ENCODE measurements at regions not wholly inside any gene's neighbourhood (a gene's known extent, or its start where the extent isn't known, plus 50 kb on each side); places are given as distances from the start of the nearest gene placed in this dataset.
"Not testable (repeated sequence)": the region's sequence is repeated elsewhere in the genome, so short reads cannot be mapped to it uniquely, and the experiment has no call there.

- Mint-ChIP-seq H3K27me3 (ENCODE audit: low read depth) (no peaks in the 10 kb centered on the region), H3K9me3 (no peaks in the 10 kb centered on the region), H3K4me1 (no peaks in the 10 kb centered on the region), H3K27ac (ENCODE audit: unreplicated experiment) (no peak overlapping the region), H3K4me3 (no peak overlapping the region), H3K36me3 (ENCODE audit: low read depth) (no peaks in the 10 kb centered on the region)
- DNase-seq (ENCODE audit: low read depth, low spot score): no peak
- TF ChIP-seq, protein P1, sequence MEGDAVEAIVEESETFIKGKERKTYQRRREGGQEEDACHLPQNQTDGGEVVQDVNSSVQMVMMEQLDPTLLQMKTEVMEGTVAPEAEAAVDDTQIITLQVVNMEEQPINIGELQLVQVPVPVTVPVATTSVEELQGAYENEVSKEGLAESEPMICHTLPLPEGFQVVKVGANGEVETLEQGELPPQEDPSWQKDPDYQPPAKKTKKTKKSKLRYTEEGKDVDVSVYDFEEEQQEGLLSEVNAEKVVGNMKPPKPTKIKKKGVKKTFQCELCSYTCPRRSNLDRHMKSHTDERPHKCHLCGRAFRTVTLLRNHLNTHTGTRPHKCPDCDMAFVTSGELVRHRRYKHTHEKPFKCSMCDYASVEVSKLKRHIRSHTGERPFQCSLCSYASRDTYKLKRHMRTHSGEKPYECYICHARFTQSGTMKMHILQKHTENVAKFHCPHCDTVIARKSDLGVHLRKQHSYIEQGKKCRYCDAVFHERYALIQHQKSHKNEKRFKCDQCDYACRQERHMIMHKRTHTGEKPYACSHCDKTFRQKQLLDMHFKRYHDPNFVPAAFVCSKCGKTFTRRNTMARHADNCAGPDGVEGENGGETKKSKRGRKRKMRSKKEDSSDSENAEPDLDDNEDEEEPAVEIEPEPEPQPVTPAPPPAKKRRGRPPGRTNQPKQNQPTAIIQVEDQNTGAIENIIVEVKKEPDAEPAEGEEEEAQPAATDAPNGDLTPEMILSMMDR (conservative IDR thresholded peaks at IDR 0.05): no peak
These were observed 302.9 kb downstream of the XPNPEP1 start for GRCh38 chr10:109620396-109620795.

DNA sequence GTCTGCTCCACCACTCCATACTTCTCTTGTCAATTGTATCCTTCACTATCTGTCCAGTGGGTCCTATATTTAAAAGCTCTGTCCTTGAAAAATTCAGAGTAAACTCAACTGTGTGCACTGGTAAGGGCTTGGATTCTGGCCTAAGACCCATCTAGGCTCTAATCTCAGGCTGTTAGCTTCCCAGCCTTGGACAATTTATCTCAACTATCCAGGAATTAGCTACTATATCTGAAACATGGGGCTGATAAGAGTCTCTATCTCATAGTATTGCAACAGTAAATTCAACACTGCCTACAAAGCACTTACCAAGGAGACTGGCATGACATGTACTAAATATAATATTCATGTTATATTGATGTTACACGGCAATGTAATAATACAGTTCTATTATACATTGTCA is 303.4 kb downstream of the XPNPEP1 start:
- H3K36me3 Mint-ChIP-seq (ENCODE audit: low read depth): no peaks in the 10 kb centered on the region
- no peaks in the 10 kb centered on the region for H3K4me1 Mint-ChIP-seq
- H3K27ac Mint-ChIP-seq (ENCODE audit: unreplicated experiment): no peak overlapping the region
- H3K27me3 Mint-ChIP-seq (ENCODE audit: low read depth): no peaks in the 10 kb centered on the region
- H3K9me3 Mint-ChIP-seq: no peaks in the 10 kb centered on the region
- TF ChIP-seq, protein P1 (conservative IDR thresholded peaks at IDR 0.05): no peak
- DNase-seq (ENCODE audit: low read depth, low spot score): no peak
- no peak overlapping the region for H3K4me3 Mint-ChIP-seq

DNA sequence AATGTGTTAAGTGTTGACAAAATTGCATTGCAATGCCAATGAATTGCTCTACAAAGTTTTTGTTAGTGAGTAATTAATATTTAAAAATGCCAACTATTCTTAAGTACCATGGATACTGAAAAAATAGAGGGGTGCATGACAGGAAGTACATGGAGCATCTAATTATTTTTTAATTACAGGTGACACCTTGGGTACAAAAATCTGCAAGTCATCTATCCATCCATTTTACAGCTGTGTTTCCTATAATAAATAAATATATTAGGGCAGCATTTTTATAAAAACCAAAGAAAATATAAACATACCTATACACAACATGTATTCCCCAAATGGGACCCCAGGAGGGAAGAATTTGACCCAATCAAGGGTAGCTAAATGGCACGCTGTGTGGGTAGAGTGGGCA is 304.6 kb downstream of the XPNPEP1 start:
- TF ChIP-seq, protein P1 (conservative IDR thresholded peaks at IDR 0.05): no peak
- Mint-ChIP-seq H3K27ac (ENCODE audit: unreplicated experiment) (no peak overlapping the region), H3K36me3 (ENCODE audit: low read depth) (no peaks in the 10 kb centered on the region), H3K9me3 (no peaks in the 10 kb centered on the region), H3K27me3 (ENCODE audit: low read depth) (no peaks in the 10 kb centered on the region), H3K4me3 (no peak overlapping the region), H3K4me1 (no peaks in the 10 kb centered on the region)
- DNase-seq (ENCODE audit: low read depth, low spot score): no peak

- Mint-ChIP-seq H3K4me3 (no peak overlapping the region), H3K27ac (ENCODE audit: unreplicated experiment) (no peak overlapping the region), H3K27me3 (ENCODE audit: low read depth) (no peaks in the 10 kb centered on the region), H3K4me1 (no peaks in the 10 kb centered on the region), H3K36me3 (ENCODE audit: low read depth) (no peaks in the 10 kb centered on the region), H3K9me3 (no peaks in the 10 kb centered on the region)
- TF ChIP-seq, protein P1 (conservative IDR thresholded peaks at IDR 0.05): no peak
- DNase-seq (ENCODE audit: low read depth, low spot score): no peak
These were observed 305.0 kb downstream of the XPNPEP1 start for GRCh38 chr10:109618301-109618700.

GRCh38 chr10:109616359-109616980 is 306.8 kb downstream of the XPNPEP1 start:
- DNase-seq (ENCODE audit: low read depth, low spot score): no peak
- no peaks in the 10 kb centered on the region for H3K27me3 Mint-ChIP-seq (ENCODE audit: low read depth)
- H3K27ac Mint-ChIP-seq (ENCODE audit: unreplicated experiment): no peak overlapping the region
- H3K36me3 Mint-ChIP-seq (ENCODE audit: low read depth): no peaks in the 10 kb centered on the region
- TF ChIP-seq, protein P1 (conservative IDR thresholded peaks at IDR 0.05): no peak
- H3K4me1 Mint-ChIP-seq: no peaks in the 10 kb centered on the region
- H3K9me3 Mint-ChIP-seq: peaks cover 7% of the 10 kb centered on the region
- H3K4me3 Mint-ChIP-seq: no peak overlapping the region

- H3K27ac Mint-ChIP-seq (ENCODE audit: unreplicated experiment): not testable (repeated sequence)
These were observed 328.0 kb downstream of the XPNPEP1 start for GRCh38 chr10:109595356-109595755.

More at GRCh38 chr10:109595356-109595755, 328.0 kb downstream of the XPNPEP1 start:
- peaks cover 15% of the 10 kb centered on the region for H3K9me3 Mint-ChIP-seq
- not testable (repeated sequence) for DNase-seq (ENCODE audit: low read depth, low spot score); H3K27me3 Mint-ChIP-seq (ENCODE audit: low read depth); H3K4me1 Mint-ChIP-seq; H3K36me3 Mint-ChIP-seq (ENCODE audit: low read depth); H3K4me3 Mint-ChIP-seq

Data from neural crest cell (in vitro differentiated cells).